ENCODE measurements at regions not wholly inside any gene's neighbourhood (a gene's known extent, or its start where the extent isn't known, plus 50 kb on each side); places are given as distances from the start of the nearest gene placed in this dataset.

- TF ChIP-seq CTCF (IDR thresholded peaks at IDR 0.05) = no peak
- H3K4me1 ChIP-seq = no peaks in the 10 kb centered on the region
- intact Hi-C loops (cut with DNase I) = no loop called here
- H3K27ac ChIP-seq = no peak overlapping the region
- H3K36me3 ChIP-seq = no peaks in the 10 kb centered on the region
- H3K9me3 ChIP-seq = no peaks in the 10 kb centered on the region
- no peaks in the 10 kb centered on the region for H3K27me3 ChIP-seq
- DNase-seq (ENCODE audit: low spot score in 2 of 2) = no peak
- no peak overlapping the region for H3K4me3 ChIP-seq
Observed at GRCh38 chr14:100422556-100423316, 99.6 kb downstream of the SLC25A47 start.

GRCh38 chr14:100423317-100424010 lies 100.3 kb downstream of the SLC25A47 start:
- Histone ChIP-seq H3K9me3 (no peaks in the 10 kb centered on the region), H3K4me1 (no peaks in the 10 kb centered on the region), H3K4me3 (no peak overlapping the region), H3K27me3 (no peaks in the 10 kb centered on the region), H3K27ac (no peak overlapping the region), H3K36me3 (no peaks in the 10 kb centered on the region)
- intact Hi-C loops (cut with DNase I) = no loop called here
- no peak for TF ChIP-seq CTCF (IDR thresholded peaks at IDR 0.05)
- no peak for DNase-seq (ENCODE audit: low spot score in 2 of 2)

GRCh38 chr14:100424504-100425428 lies 101.6 kb downstream of the SLC25A47 start:
- no peak for TF ChIP-seq CTCF (IDR thresholded peaks at IDR 0.05)
- Histone ChIP-seq H3K4me1 (no peaks in the 10 kb centered on the region), H3K27ac (no peak overlapping the region), H3K27me3 (no peaks in the 10 kb centered on the region), H3K36me3 (no peaks in the 10 kb centered on the region), H3K9me3 (no peaks in the 10 kb centered on the region), H3K4me3 (no peak overlapping the region)
- DNase-seq (ENCODE audit: low spot score in 2 of 2) = no peak
- intact Hi-C loops (cut with DNase I) = no loop called here

- no peaks in the 10 kb centered on the region for H3K9me3 ChIP-seq
- no peak overlapping the region for H3K27ac ChIP-seq
- no peaks in the 10 kb centered on the region for H3K36me3 ChIP-seq
- TF ChIP-seq CTCF (IDR thresholded peaks at IDR 0.05) = no peak
- no peaks in the 10 kb centered on the region for H3K4me1 ChIP-seq
- intact Hi-C loops (cut with DNase I) = no loop called here
- no peak overlapping the region for H3K4me3 ChIP-seq
- DNase-seq (ENCODE audit: low spot score in 2 of 2) = no peak
- H3K27me3 ChIP-seq = no peaks in the 10 kb centered on the region
Observed at GRCh38 chr14:100425429-100425827, 102.3 kb downstream of the SLC25A47 start.

- Histone ChIP-seq H3K4me3 (no peak overlapping the region), H3K27me3 (no peaks in the 10 kb centered on the region), H3K4me1 (no peaks in the 10 kb centered on the region), H3K9me3 (no peaks in the 10 kb centered on the region), H3K27ac (no peak overlapping the region), H3K36me3 (no peaks in the 10 kb centered on the region)
- no peak for DNase-seq (ENCODE audit: low spot score in 2 of 2)
- no peak for TF ChIP-seq CTCF (IDR thresholded peaks at IDR 0.05)
- intact Hi-C loops (cut with DNase I) = no loop called here
Observed at GRCh38 chr14:100426314-100426713, 103.2 kb downstream of the SLC25A47 start.
